ENCODE measurements at regions not wholly inside any gene's neighbourhood (a gene's known extent, or its start where the extent isn't known, plus 50 kb on each side); places are given as distances from the start of the nearest gene placed in this dataset.

GRCh38 chr2:122009561-122009960 is 254.1 kb downstream of the TSN start:
- TF ChIP-seq POLR2AphosphoS5 (IDR thresholded peaks at IDR 0.05; ENCODE audit: low read depth, low read length) (no peak), POLR2A (IDR thresholded peaks at IDR 0.05; ENCODE audit: low read depth, low read length) (no peak), TAF1 (IDR thresholded peaks at IDR 0.05; ENCODE audit: borderline replicate concordance, low read depth, low read length) (no peak)
